GM23338 (cell line): ENCODE measurements at regions not wholly inside any gene's neighbourhood (a gene's known extent, or its start where the extent isn't known, plus 50 kb on each side); places are given as distances from the start of the nearest gene placed in this dataset.

Experiments
- ATAC-seq: fragments of 200-7000 bp; cut with Tn5 transposase; 3 replicates; pipeline ENCODE4 v1.9.1; 2020
- DNase-seq: peaks from one replicate; pipeline ENCODE4 v3.0.0-alpha.2; 2015; ENCODE audit warnings: low spot score
- H2AFZ ChIP-seq: fragments of 200-600 bp; sonication (generic); 2 replicates; pipeline ENCODE4 v1.8.0; 2016; ENCODE audit warnings: antibody characterized with exemption, mild to moderate bottlenecking, moderate library complexity
- H3F3A ChIP-seq: fragments of 200-600 bp; sonication (generic); replicated peaks from 2 replicates; pipeline ENCODE4 v1.8.0; 2017; ENCODE audit warnings: antibody characterized with exemption, mixed run types, low read depth
- H3K27ac ChIP-seq: fragments of 200-600 bp; sonication (generic); 2 replicates; pipeline ENCODE4 v1.6.1; 2016; ENCODE audit warnings: low read depth
- H3K27me3 ChIP-seq: fragments of 200-600 bp; sonication (generic); 2 replicates; pipeline ENCODE4 v1.8.0; 2016; ENCODE audit warnings: mild to moderate bottlenecking, mixed run types, moderate library complexity; ENCODE audit not compliant: insufficient read depth
- H3K36me3 ChIP-seq: fragments of 200-600 bp; sonication (generic); 2 replicates; pipeline ENCODE4 v1.8.0; 2016; ENCODE audit warnings: mild to moderate bottlenecking; ENCODE audit not compliant: insufficient read depth
- H3K4me1 ChIP-seq: fragments of 200-600 bp; sonication (generic); 2 replicates; pipeline ENCODE4 v1.8.0; 2016; ENCODE audit warnings: mild to moderate bottlenecking, moderate library complexity; ENCODE audit not compliant: insufficient read depth
- H3K4me2 ChIP-seq: fragments of 200-600 bp; sonication (generic); 2 replicates; pipeline ENCODE4 v1.7.1; 2017; ENCODE audit warnings: mixed run types
- H3K4me3 ChIP-seq: fragments of 200-600 bp; sonication (generic); 2 replicates; pipeline ENCODE4 v1.6.1; 2016; ENCODE audit warnings: mixed run types
- H3K79me2 ChIP-seq: fragments of 200-600 bp; sonication (generic); replicated peaks from 2 replicates; pipeline ENCODE4 v1.8.0; 2017; ENCODE audit warnings: mild to moderate bottlenecking; ENCODE audit not compliant: insufficient read depth
- H3K9me2 ChIP-seq: fragments of 200-600 bp; sonication (generic); 2 replicates; pipeline ENCODE4 v1.8.0; 2017; ENCODE audit not compliant: insufficient read depth
- H4K20me1 ChIP-seq: fragments of 200-600 bp; sonication (generic); replicated peaks from 2 replicates; pipeline ENCODE4 v1.8.0; 2017; ENCODE audit warnings: mild to moderate bottlenecking; ENCODE audit not compliant: insufficient read depth
- H3K27ac Mint-ChIP-seq: 2 replicates; pipeline ENCODE4 v1.8.0; 2020; ENCODE audit warnings: inconsistent platforms, mild to moderate bottlenecking, moderate library complexity, mixed read lengths
- H3K27me3 Mint-ChIP-seq: 3 replicates; pipeline ENCODE4 v1.8.0; 2022; ENCODE audit warnings: low read depth, mild to moderate bottlenecking, moderate library complexity, mixed read lengths, inconsistent platforms; ENCODE audit not compliant: insufficient read depth, poor library complexity
- H3K36me3 Mint-ChIP-seq: 3 replicates; pipeline ENCODE4 v1.8.0; 2021; ENCODE audit warnings: low read depth, mild to moderate bottlenecking, inconsistent platforms, moderate library complexity, mixed read lengths
- H3K4me1 Mint-ChIP-seq: 3 replicates; pipeline ENCODE4 v1.8.0; 2020; ENCODE audit warnings: mild to moderate bottlenecking, inconsistent platforms, mixed read lengths
- H3K4me3 Mint-ChIP-seq: 3 replicates; pipeline ENCODE4 v1.8.0; 2021; ENCODE audit warnings: moderate library complexity, mild to moderate bottlenecking, inconsistent platforms, mixed read lengths
- H3K9me3 Mint-ChIP-seq: 3 replicates; pipeline ENCODE4 v1.8.0; 2020; ENCODE audit warnings: moderate library complexity, mild to moderate bottlenecking, inconsistent platforms, mixed read lengths
- CREB1 ChIP-seq: fragments of 250-450 bp; sonication (Bioruptor Pico); IDR thresholded peaks from 2 replicates; pipeline ENCODE4 v1.5.0; 2020; ENCODE audit warnings: low read depth, mild to moderate bottlenecking, moderate library complexity
- EZH2 ChIP-seq: fragments of 200-600 bp; sonication (generic); IDR thresholded peaks from one replicate; pipeline ENCODE4 v1.8.0; 2017; ENCODE audit warnings: antibody characterized with exemption, mild to moderate bottlenecking, low read depth; ENCODE audit not compliant: unreplicated experiment
- EZH2phosphoT487 ChIP-seq: fragments of 200-600 bp; sonication (generic); IDR thresholded peaks from one replicate; pipeline ENCODE4 v1.8.1; 2018; ENCODE audit warnings: antibody characterized with exemption; ENCODE audit not compliant: unreplicated experiment
- JUNB ChIP-seq: IDR thresholded peaks from one replicate; pipeline ENCODE4 v1.6.1; 2016; ENCODE audit warnings: antibody characterized with exemption; ENCODE audit not compliant: unreplicated experiment
- NANOG ChIP-seq: IDR thresholded peaks from 2 replicates; pipeline ENCODE4 v1.6.1; 2016; ENCODE audit warnings: antibody characterized with exemption, borderline replicate concordance
- POLR2AphosphoS5 ChIP-seq: IDR thresholded peaks from 2 replicates; pipeline ENCODE4 v1.6.1; 2016; ENCODE audit warnings: antibody characterized with exemption, low read depth
- STAT1 ChIP-seq: IDR thresholded peaks from one replicate; pipeline ENCODE4 v1.6.1; 2016; ENCODE audit warnings: antibody characterized with exemption; ENCODE audit not compliant: unreplicated experiment
- ZNF114 ChIP-seq: fragments of 250-450 bp; sonication (Bioruptor Pico); IDR thresholded peaks from 2 replicates; pipeline ENCODE4 v1.5.0; 2020; ENCODE audit warnings: mild to moderate bottlenecking, moderate library complexity
- ZNF331 ChIP-seq: fragments of 250-450 bp; sonication (Bioruptor Pico); IDR thresholded peaks from 2 replicates; pipeline ENCODE4 v1.5.0; 2020; ENCODE audit warnings: low read depth, mild to moderate bottlenecking, moderate library complexity
- TF ChIP-seq, protein P1 (sequence below): fragments of 250-450 bp; sonication (Bioruptor Pico); IDR thresholded peaks from 2 replicates; pipeline ENCODE4 v1.5.0; 2020; ENCODE audit warnings: mild to moderate bottlenecking, moderate library complexity
- TF ChIP-seq, protein P2 (sequence below): IDR thresholded peaks from one replicate; pipeline ENCODE4 v1.6.1; 2018; ENCODE audit warnings: antibody characterized with exemption; ENCODE audit not compliant: unreplicated experiment
- TF ChIP-seq, protein P3 (sequence below): IDR thresholded peaks from 2 replicates; pipeline ENCODE4 v1.6.1; 2016; ENCODE audit warnings: antibody characterized with exemption
- TF ChIP-seq, protein P4 (sequence below), 2 experiments: fragments of 200-600 bp in 1 of 2; sonication (generic) in 1 of 2; conservative IDR thresholded peaks; 2 replicates each; pipeline versions ENCODE4 v1.5.1 to v1.6.1; 2016 to 2017; ENCODE audit warnings: antibody characterized with exemption in 2 of 2, low read depth in 2 of 2, mild to moderate bottlenecking in 2 of 2, moderate library complexity in 1 of 2

DNA sequence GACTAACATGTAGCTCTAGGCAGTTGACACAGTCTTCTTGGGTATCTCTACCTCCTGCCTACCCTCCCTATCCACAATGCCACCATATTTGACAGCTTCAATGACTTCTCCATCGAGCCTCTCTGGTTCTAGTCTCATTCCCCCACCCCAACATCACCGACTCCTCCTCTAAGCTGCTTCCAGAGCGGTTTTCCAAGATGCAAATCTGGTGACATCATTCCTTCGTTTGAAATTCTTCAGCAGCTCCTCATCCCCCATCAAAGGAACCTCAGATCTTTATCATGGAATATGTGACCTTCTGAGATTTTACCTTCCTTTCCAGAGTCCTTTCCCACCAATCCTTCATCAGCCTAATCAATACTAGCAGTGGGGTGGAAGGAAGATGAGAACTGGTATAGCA, 352.4 kb upstream of the RUNX1 start:
- H4K20me1 ChIP-seq = no peaks in the 10 kb centered on the region
- H3K36me3 ChIP-seq = no peaks in the 10 kb centered on the region
- Mint-ChIP-seq H3K36me3 (no peaks in the 10 kb centered on the region), H3K4me3 (no peak overlapping the region), H3K27me3 (peaks cover 5% of the 10 kb centered on the region), H3K9me3 (no peaks in the 10 kb centered on the region), H3K4me1 (peaks cover 48% of the 10 kb centered on the region), H3K27ac (no peak overlapping the region)
- H3K4me1 ChIP-seq = peaks cover 26% of the 10 kb centered on the region
- no peak overlapping the region for H2AFZ ChIP-seq
- no peak for ATAC-seq
- no peak overlapping the region for H3K4me2 ChIP-seq
- TF ChIP-seq NANOG (no peak), ZNF331 (CRISPR knock-in tag) (no peak), ZNF114 (CRISPR knock-in tag) (no peak), EZH2phosphoT487 (no peak), JUNB (no peak), EZH2 (no peak), POLR2AphosphoS5 (no peak), CREB1 (CRISPR knock-in tag) (no peak), STAT1 (no peak)
- TF ChIP-seq, protein P1, sequence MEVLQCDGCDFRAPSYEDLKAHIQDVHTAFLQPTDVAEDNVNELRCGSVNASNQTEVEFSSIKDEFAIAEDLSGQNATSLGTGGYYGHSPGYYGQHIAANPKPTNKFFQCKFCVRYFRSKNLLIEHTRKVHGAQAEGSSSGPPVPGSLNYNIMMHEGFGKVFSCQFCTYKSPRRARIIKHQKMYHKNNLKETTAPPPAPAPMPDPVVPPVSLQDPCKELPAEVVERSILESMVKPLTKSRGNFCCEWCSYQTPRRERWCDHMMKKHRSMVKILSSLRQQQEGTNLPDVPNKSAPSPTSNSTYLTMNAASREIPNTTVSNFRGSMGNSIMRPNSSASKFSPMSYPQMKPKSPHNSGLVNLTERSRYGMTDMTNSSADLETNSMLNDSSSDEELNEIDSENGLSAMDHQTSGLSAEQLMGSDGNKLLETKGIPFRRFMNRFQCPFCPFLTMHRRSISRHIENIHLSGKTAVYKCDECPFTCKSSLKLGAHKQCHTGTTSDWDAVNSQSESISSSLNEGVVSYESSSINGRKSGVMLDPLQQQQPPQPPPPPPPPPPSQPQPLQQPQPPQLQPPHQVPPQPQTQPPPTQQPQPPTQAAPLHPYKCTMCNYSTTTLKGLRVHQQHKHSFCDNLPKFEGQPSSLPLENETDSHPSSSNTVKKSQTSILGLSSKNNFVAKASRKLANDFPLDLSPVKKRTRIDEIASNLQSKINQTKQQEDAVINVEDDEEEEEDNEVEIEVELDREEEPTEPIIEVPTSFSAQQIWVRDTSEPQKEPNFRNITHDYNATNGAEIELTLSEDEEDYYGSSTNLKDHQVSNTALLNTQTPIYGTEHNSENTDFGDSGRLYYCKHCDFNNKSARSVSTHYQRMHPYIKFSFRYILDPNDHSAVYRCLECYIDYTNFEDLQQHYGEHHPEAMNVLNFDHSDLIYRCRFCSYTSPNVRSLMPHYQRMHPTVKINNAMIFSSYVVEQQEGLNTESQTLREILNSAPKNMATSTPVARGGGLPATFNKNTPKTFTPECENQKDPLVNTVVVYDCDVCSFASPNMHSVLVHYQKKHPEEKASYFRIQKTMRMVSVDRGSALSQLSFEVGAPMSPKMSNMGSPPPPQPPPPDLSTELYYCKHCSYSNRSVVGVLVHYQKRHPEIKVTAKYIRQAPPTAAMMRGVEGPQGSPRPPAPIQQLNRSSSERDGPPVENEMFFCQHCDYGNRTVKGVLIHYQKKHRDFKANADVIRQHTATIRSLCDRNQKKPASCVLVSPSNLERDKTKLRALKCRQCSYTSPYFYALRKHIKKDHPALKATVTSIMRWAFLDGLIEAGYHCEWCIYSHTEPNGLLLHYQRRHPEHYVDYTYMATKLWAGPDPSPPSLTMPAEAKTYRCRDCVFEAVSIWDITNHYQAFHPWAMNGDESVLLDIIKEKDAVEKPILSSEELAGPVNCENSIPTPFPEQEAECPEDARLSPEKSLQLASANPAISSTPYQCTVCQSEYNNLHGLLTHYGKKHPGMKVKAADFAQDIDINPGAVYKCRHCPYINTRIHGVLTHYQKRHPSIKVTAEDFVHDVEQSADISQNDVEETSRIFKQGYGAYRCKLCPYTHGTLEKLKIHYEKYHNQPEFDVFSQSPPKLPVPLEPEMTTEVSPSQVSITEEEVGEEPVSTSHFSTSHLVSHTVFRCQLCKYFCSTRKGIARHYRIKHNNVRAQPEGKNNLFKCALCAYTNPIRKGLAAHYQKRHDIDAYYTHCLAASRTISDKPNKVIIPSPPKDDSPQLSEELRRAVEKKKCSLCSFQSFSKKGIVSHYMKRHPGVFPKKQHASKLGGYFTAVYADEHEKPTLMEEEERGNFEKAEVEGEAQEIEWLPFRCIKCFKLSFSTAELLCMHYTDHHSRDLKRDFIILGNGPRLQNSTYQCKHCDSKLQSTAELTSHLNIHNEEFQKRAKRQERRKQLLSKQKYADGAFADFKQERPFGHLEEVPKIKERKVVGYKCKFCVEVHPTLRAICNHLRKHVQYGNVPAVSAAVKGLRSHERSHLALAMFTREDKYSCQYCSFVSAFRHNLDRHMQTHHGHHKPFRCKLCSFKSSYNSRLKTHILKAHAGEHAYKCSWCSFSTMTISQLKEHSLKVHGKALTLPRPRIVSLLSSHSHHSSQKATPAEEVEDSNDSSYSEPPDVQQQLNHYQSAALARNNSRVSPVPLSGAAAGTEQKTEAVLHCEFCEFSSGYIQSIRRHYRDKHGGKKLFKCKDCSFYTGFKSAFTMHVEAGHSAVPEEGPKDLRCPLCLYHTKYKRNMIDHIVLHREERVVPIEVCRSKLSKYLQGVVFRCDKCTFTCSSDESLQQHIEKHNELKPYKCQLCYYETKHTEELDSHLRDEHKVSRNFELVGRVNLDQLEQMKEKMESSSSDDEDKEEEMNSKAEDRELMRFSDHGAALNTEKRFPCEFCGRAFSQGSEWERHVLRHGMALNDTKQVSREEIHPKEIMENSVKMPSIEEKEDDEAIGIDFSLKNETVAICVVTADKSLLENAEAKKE (CRISPR knock-in tag) = no peak
- TF ChIP-seq, protein P2, sequence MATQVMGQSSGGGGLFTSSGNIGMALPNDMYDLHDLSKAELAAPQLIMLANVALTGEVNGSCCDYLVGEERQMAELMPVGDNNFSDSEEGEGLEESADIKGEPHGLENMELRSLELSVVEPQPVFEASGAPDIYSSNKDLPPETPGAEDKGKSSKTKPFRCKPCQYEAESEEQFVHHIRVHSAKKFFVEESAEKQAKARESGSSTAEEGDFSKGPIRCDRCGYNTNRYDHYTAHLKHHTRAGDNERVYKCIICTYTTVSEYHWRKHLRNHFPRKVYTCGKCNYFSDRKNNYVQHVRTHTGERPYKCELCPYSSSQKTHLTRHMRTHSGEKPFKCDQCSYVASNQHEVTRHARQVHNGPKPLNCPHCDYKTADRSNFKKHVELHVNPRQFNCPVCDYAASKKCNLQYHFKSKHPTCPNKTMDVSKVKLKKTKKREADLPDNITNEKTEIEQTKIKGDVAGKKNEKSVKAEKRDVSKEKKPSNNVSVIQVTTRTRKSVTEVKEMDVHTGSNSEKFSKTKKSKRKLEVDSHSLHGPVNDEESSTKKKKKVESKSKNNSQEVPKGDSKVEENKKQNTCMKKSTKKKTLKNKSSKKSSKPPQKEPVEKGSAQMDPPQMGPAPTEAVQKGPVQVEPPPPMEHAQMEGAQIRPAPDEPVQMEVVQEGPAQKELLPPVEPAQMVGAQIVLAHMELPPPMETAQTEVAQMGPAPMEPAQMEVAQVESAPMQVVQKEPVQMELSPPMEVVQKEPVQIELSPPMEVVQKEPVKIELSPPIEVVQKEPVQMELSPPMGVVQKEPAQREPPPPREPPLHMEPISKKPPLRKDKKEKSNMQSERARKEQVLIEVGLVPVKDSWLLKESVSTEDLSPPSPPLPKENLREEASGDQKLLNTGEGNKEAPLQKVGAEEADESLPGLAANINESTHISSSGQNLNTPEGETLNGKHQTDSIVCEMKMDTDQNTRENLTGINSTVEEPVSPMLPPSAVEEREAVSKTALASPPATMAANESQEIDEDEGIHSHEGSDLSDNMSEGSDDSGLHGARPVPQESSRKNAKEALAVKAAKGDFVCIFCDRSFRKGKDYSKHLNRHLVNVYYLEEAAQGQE = no peak
- TF ChIP-seq, protein P3, sequence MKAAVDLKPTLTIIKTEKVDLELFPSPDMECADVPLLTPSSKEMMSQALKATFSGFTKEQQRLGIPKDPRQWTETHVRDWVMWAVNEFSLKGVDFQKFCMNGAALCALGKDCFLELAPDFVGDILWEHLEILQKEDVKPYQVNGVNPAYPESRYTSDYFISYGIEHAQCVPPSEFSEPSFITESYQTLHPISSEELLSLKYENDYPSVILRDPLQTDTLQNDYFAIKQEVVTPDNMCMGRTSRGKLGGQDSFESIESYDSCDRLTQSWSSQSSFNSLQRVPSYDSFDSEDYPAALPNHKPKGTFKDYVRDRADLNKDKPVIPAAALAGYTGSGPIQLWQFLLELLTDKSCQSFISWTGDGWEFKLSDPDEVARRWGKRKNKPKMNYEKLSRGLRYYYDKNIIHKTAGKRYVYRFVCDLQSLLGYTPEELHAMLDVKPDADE = no peak
- TF ChIP-seq, protein P4, sequence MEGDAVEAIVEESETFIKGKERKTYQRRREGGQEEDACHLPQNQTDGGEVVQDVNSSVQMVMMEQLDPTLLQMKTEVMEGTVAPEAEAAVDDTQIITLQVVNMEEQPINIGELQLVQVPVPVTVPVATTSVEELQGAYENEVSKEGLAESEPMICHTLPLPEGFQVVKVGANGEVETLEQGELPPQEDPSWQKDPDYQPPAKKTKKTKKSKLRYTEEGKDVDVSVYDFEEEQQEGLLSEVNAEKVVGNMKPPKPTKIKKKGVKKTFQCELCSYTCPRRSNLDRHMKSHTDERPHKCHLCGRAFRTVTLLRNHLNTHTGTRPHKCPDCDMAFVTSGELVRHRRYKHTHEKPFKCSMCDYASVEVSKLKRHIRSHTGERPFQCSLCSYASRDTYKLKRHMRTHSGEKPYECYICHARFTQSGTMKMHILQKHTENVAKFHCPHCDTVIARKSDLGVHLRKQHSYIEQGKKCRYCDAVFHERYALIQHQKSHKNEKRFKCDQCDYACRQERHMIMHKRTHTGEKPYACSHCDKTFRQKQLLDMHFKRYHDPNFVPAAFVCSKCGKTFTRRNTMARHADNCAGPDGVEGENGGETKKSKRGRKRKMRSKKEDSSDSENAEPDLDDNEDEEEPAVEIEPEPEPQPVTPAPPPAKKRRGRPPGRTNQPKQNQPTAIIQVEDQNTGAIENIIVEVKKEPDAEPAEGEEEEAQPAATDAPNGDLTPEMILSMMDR (conservative IDR thresholded peaks at IDR 0.05; ENCODE audit: low read depth in 2 of 2) = no peak
- H3K27me3 ChIP-seq = no peaks in the 10 kb centered on the region
- no peaks in the 10 kb centered on the region for H3F3A ChIP-seq
- H3K27ac ChIP-seq = no peak overlapping the region
- peaks cover 7% of the 10 kb centered on the region; the same call in 1 of the 2 replicates for H3K9me2 ChIP-seq
- H3K4me3 ChIP-seq = no peak overlapping the region
- H3K79me2 ChIP-seq = no peaks in the 10 kb centered on the region
- no peak for DNase-seq
